ENCODE measurements at regions not wholly inside any gene's neighbourhood (a gene's known extent, or its start where the extent isn't known, plus 50 kb on each side); places are given as distances from the start of the nearest gene placed in this dataset.

GRCh38 chr20:57762531-57763234, 52.9 kb upstream of the PMEPA1 start:
- H3K23ac ChIP-seq (ENCODE audit: insufficient read length), result no peak overlapping the region
- no peaks in the 10 kb centered on the region for H3K4me1 ChIP-seq (replicated peaks in 1 of 4; ENCODE audit: control insufficient read depth in 3 of 4, insufficient read depth in 4 of 4, low read length in 3 of 4)
- H2BK12ac ChIP-seq (ENCODE audit: low read depth, low read length), result no peak overlapping the region
- H2BK120ac ChIP-seq (replicated peaks; ENCODE audit: low read depth, low read length), result no peak overlapping the region
- no peak overlapping the region for H3K4me3 ChIP-seq (ENCODE audit: extremely low read depth in 1 of 4, insufficient read depth in 2 of 4, low read depth in 3 of 4, low read length in 4 of 4)
- H3K27ac ChIP-seq (ENCODE audit: low read depth, low read length), result no peak overlapping the region
- no peak overlapping the region for H3K56ac ChIP-seq (replicated peaks; ENCODE audit: insufficient read length, low read depth, low read length)
- FAIRE-seq, result no peak
- no peak overlapping the region for H2BK20ac ChIP-seq (ENCODE audit: low read length)
- DNase-seq (ENCODE audit: low read depth in 1 of 2, low spot score in 2 of 2), result no peak
- no peak overlapping the region for H4K5ac ChIP-seq (ENCODE audit: insufficient read length, low read depth, low read length)
- H3K18ac ChIP-seq (ENCODE audit: extremely low read depth, low read length), result no peak overlapping the region
- no peaks in the 10 kb centered on the region for H3K79me2 ChIP-seq (ENCODE audit: control insufficient read depth in 1 of 2, insufficient read depth in 2 of 2, low read length in 2 of 2)
- H2BK15ac ChIP-seq (ENCODE audit: low read length), result 0 out of 2 replicates have a peak overlapping the region, but pooled peaks have one; percentile 8
- no peak overlapping the region for H2AFZ ChIP-seq (ENCODE audit: low read length)
- ChIA-PET POLR2A (ENCODE audit: partially characterized antibody) (no interaction called here), CTCF (ENCODE audit: partially characterized antibody) (interaction anchor here (0.6 to 1.4 kb wide), 4 partner anchors 9 to 324 kb away, joined by 3 to 5 read pairs (median 4); no protein-coding TSS in a partner anchor)
- H4K8ac ChIP-seq (ENCODE audit: extremely low read depth, insufficient read depth, low read length), result no peak overlapping the region
- no peak overlapping the region for H2BK5ac ChIP-seq (ENCODE audit: low read depth, low read length)
- no peak overlapping the region for H2AK5ac ChIP-seq (ENCODE audit: low read depth, low read length)
- H3K23me2 ChIP-seq (ENCODE audit: low read depth, low read length), result no peaks in the 10 kb centered on the region
- H3K36me3 ChIP-seq (ENCODE audit: control insufficient read depth in 2 of 4, insufficient read depth in 4 of 4, low read length in 3 of 4), result no peaks in the 10 kb centered on the region
- H3K79me1 ChIP-seq (ENCODE audit: low read depth, low read length), result no peaks in the 10 kb centered on the region
- H4K91ac ChIP-seq (replicated peaks; ENCODE audit: insufficient read length, low read length), result no peak overlapping the region
- 83% methylated on average over 7 of the region's 8 CpGs; no CpG with 5 or more reads in 1 of the 2 experiments for WGBS, 2 experiments (ENCODE audit: extremely low coverage in 1 of 2, insufficient coverage in 1 of 2, insufficient read length in 1 of 2, insufficient replicate concordance in 2 of 2, low coverage in 1 of 2, low lambda C conversion rate in 2 of 2, missing lambda C conversion rate in 1 of 2)
- no peaks in the 10 kb centered on the region for H4K20me1 ChIP-seq (replicated peaks in 1 of 2; ENCODE audit: control insufficient read depth in 1 of 2, insufficient read depth in 2 of 2, low read length in 2 of 2)
- H3K9me3 ChIP-seq (ENCODE audit: insufficient read depth in 2 of 2, low read depth in 1 of 2, low read length in 1 of 2), result peaks cover 0 to 4% of the 10 kb centered on the region in 2 experiments; a peak in 3 of 4 replicates
- H3K9ac ChIP-seq (replicated peaks in 1 of 4; ENCODE audit: extremely low read depth in 1 of 4, low read depth in 3 of 4, low read length in 3 of 4), result no peak overlapping the region
- no peak overlapping the region for H3K14ac ChIP-seq (ENCODE audit: insufficient read length)
- H3K27me3 ChIP-seq (replicated peaks in 1 of 4; ENCODE audit: control insufficient read depth in 3 of 4, extremely low read depth in 1 of 4, insufficient read depth in 3 of 4, low read length in 3 of 4), result no peaks in the 10 kb centered on the region
- no peak overlapping the region for H3K4ac ChIP-seq (replicated peaks; ENCODE audit: insufficient read length, low read depth, low read length)
- no peak overlapping the region for H3K4me2 ChIP-seq (ENCODE audit: insufficient read depth in 1 of 2, low read depth in 2 of 2, low read length in 2 of 2)
- no peak for TF ChIP-seq KDM1A (IDR thresholded peaks at IDR 0.05; ENCODE audit: borderline replicate concordance, low read length)
- no peak for TF ChIP-seq EZH2 (IDR thresholded peaks at IDR 0.05; ENCODE audit: low read depth, low read length, severe bottlenecking)
- no peak for TF ChIP-seq POU5F1 (IDR thresholded peaks at IDR 0.05; ENCODE audit: low read depth, low read length)
- TF ChIP-seq BRCA1 (IDR thresholded peaks at IDR 0.05; ENCODE audit: low read depth, low read length), result no peak

Data from H1 (cell line).